Activated CD8-positive, alpha-beta memory T cell treated with anti-CD3 and anti-CD28 coated beads, Interleukin-2, amount 10 ng/mL, durations not matched to agents 7 days and 5 days (primary cell): ENCODE measurements at regions not wholly inside any gene's neighbourhood (a gene's known extent, or its start where the extent isn't known, plus 50 kb on each side); places are given as distances from the start of the nearest gene placed in this dataset.

Source experiments
- ATAC-seq: fragments of 150-1000 bp; cut with Tn5 transposase; one replicate; pipeline ENCODE4 v1.10.0; 2021; ENCODE audit warnings: moderate library complexity
- CTCF ChIA-PET: fragments of 350-600 bp; sonication (Branson Sonifier 250); formaldehyde crosslinking; loops from one replicate; lab custom pipeline; 2021; ENCODE audit warnings: antibody characterized with exemption; lab: Charles Lee
- DNase-seq: peaks from one replicate; pipeline ENCODE4 v3.0.0-alpha.2; 2020
- H3K27ac Mint-ChIP-seq: one replicate; pipeline ENCODE4 v1.8.0; 2021; ENCODE audit warnings: mild to moderate bottlenecking, mixed read lengths
- H3K27me3 Mint-ChIP-seq: one replicate; pipeline ENCODE4 v1.8.0; 2021; ENCODE audit warnings: mixed read lengths
- H3K36me3 Mint-ChIP-seq: one replicate; pipeline ENCODE4 v1.8.0; 2021; ENCODE audit warnings: mild to moderate bottlenecking, mixed read lengths
- H3K4me1 Mint-ChIP-seq: one replicate; pipeline ENCODE4 v1.8.0; 2021; ENCODE audit warnings: mixed read lengths
- H3K4me3 Mint-ChIP-seq: one replicate; pipeline ENCODE4 v1.8.0; 2021; ENCODE audit warnings: mild to moderate bottlenecking, moderate library complexity, mixed read lengths
- H3K9me3 Mint-ChIP-seq: one replicate; pipeline ENCODE4 v1.8.0; 2022; ENCODE audit warnings: low read depth, mixed read lengths

DNA sequence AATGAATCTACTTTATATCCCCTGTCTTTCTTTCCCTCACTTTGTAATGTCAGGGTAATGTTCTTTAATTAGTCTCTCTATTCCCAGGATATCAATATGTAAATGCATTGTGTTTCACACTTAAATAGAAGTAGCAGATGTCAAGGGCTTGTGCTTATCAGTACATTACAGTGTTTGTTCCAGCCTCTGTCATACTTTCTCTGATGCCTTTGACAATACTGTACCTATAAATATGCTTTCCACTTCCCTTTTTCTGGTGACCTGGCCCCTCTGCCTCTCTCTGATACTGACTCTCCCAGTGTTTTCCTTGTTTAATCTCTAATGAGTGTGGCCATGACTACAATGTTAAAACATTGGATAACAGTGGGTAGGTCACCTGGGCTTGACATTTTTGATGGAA lies 862.0 kb upstream of the NEGR1 start:
- CTCF ChIA-PET: no interaction called here
- ATAC-seq (no peak), DNase-seq (no peak)
- Mint-ChIP-seq H3K4me3 (no peak overlapping the region), H3K27me3 (no peaks in the 10 kb centered on the region), H3K4me1 (no peaks in the 10 kb centered on the region), H3K27ac (no peak overlapping the region), H3K9me3 (peaks cover 2% of the 10 kb centered on the region), H3K36me3 (no peaks in the 10 kb centered on the region)

- Mint-ChIP-seq H3K27ac (no peak overlapping the region), H3K4me3 (no peak overlapping the region), H3K27me3 (no peaks in the 10 kb centered on the region), H3K36me3 (no peaks in the 10 kb centered on the region), H3K9me3 (peaks cover 9% of the 10 kb centered on the region), H3K4me1 (no peaks in the 10 kb centered on the region)
- DNase-seq: no peak
- CTCF ChIA-PET: no interaction called here
- no peak for ATAC-seq
Observed at GRCh38 chr1:73136975-73137374, 854.6 kb upstream of the NEGR1 start.

- Mint-ChIP-seq H3K27me3 (no peaks in the 10 kb centered on the region), H3K36me3 (no peaks in the 10 kb centered on the region), H3K9me3 (peaks cover 10% of the 10 kb centered on the region), H3K4me1 (no peaks in the 10 kb centered on the region), H3K4me3 (no peak overlapping the region), H3K27ac (no peak overlapping the region)
- DNase-seq (no peak), ATAC-seq (no peak)
- CTCF ChIA-PET: no interaction called here
Observed at GRCh38 chr1:73106931-73107330, 824.6 kb upstream of the NEGR1 start.

GRCh38 chr1:73105755-73106154 lies 823.4 kb upstream of the NEGR1 start:
- H3K27me3 Mint-ChIP-seq: no peaks in the 10 kb centered on the region
- peaks cover 13% of the 10 kb centered on the region for H3K9me3 Mint-ChIP-seq
- no peak for ATAC-seq
- CTCF ChIA-PET: no interaction called here
- no peak for DNase-seq
- no peaks in the 10 kb centered on the region for H3K4me1 Mint-ChIP-seq
- H3K27ac Mint-ChIP-seq: no peak overlapping the region
- no peak overlapping the region for H3K4me3 Mint-ChIP-seq
- no peaks in the 10 kb centered on the region for H3K36me3 Mint-ChIP-seq

DNA sequence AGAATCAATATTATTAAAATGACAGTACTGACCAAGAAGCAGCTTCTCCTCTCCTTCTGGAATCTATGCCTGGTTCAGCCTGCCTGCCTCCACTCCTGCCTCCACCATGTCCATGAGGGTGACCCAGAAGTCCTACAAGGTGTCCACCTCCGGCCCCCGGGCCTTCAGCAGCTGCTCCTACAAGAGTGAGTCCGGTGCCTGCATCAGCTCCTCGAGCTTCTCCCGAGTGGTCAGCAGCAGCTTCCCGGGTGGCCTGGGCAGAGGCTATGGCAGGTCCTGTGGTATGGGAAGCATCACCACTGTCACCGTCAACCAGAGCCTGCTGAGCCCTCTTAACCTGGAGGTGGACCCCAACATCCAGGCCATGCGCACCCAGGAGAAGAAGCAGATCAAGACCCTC lies 822.4 kb upstream of the NEGR1 start:
- Mint-ChIP-seq H3K36me3 (no peaks in the 10 kb centered on the region), H3K4me3 (no peak overlapping the region), H3K9me3 (peaks cover 13% of the 10 kb centered on the region), H3K27ac (no peak overlapping the region), H3K27me3 (no peaks in the 10 kb centered on the region), H3K4me1 (no peaks in the 10 kb centered on the region)
- CTCF ChIA-PET: no interaction called here
- ATAC-seq: no peak
- DNase-seq: no peak

DNA sequence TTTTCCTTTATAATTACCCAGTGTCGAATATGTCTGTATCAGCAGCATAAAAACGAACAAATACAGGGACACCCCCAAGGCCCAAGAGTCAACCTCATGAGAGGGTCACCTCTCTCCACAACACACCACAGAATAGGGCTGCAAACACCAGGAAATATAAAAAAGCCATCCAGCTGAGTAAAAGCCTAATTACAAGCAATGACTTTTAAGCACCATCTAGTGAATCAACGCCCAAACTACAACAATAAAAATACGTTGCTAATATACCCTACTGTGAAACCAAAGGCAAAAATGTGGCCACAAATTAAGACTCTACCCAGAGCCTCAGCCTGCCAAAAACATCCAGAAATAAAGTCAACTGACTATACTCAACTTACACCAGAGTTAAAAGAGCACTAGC lies 817.9 kb upstream of the NEGR1 start:
- ATAC-seq: no peak
- H3K9me3 Mint-ChIP-seq: peaks cover 10% of the 10 kb centered on the region
- no peak for DNase-seq
- CTCF ChIA-PET: no interaction called here
- no peaks in the 10 kb centered on the region for H3K36me3 Mint-ChIP-seq
- H3K4me1 Mint-ChIP-seq: no peaks in the 10 kb centered on the region
- H3K4me3 Mint-ChIP-seq: no peak overlapping the region
- no peaks in the 10 kb centered on the region for H3K27me3 Mint-ChIP-seq
- H3K27ac Mint-ChIP-seq: no peak overlapping the region

DNA sequence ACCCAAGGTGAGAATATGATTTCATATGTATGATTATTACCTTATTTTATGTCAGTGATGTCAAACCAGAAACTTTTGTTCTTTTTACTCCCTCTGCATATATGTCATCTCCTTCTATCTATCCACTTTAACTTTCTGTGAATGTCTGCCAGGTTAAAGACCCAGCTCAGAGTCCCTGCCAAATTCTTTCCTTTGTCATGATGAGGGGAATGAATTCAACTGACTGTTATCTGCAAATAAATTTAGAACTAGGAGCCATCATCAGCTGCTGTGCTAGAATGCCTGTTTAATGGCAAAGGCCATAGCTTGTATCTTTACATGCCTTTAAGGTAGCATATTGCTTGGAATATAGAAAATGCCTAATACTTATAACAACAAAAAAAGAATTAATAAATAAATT lies 815.6 kb upstream of the NEGR1 start:
- H3K36me3 Mint-ChIP-seq: no peaks in the 10 kb centered on the region
- ATAC-seq (no peak), DNase-seq (no peak)
- no peak overlapping the region for H3K4me3 Mint-ChIP-seq
- no peaks in the 10 kb centered on the region for H3K4me1 Mint-ChIP-seq
- H3K27ac Mint-ChIP-seq: no peak overlapping the region
- no peaks in the 10 kb centered on the region for H3K27me3 Mint-ChIP-seq
- CTCF ChIA-PET: no interaction called here
- H3K9me3 Mint-ChIP-seq: peaks cover 13% of the 10 kb centered on the region

GRCh38 chr1:73096841-73097240 lies 814.5 kb upstream of the NEGR1 start:
- ATAC-seq (no peak), DNase-seq (no peak)
- Mint-ChIP-seq H3K4me1 (no peaks in the 10 kb centered on the region), H3K36me3 (no peaks in the 10 kb centered on the region), H3K9me3 (peaks cover 11% of the 10 kb centered on the region), H3K27ac (no peak overlapping the region), H3K4me3 (no peak overlapping the region), H3K27me3 (no peaks in the 10 kb centered on the region)
- CTCF ChIA-PET: no interaction called here

DNA sequence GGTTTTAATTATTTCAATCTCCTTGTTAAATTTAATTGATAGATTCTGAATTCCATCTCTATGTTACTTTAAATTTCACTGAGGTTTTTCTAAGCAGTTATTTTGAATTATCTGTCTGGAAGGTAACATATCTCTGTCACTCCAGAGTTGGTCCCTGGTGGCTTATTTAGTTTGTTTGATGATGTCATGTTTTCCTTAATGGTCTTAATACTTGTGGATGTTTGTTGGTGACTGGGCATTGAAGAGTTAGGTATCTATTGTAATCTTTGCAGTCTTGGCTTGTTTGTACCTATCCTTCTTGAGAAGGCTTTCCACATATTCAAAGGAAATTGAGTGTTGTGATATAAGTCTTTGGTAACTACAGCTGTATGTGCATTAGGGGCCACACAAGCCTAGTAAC lies 810.0 kb upstream of the NEGR1 start:
- CTCF ChIA-PET: no interaction called here
- ATAC-seq (no peak), DNase-seq (no peak)
- Mint-ChIP-seq H3K9me3 (peaks cover 8% of the 10 kb centered on the region), H3K4me1 (no peaks in the 10 kb centered on the region), H3K27me3 (no peaks in the 10 kb centered on the region), H3K4me3 (no peak overlapping the region), H3K27ac (no peak overlapping the region), H3K36me3 (no peaks in the 10 kb centered on the region)

- Mint-ChIP-seq H3K27me3 (no peaks in the 10 kb centered on the region), H3K4me1 (no peaks in the 10 kb centered on the region), H3K36me3 (no peaks in the 10 kb centered on the region), H3K9me3 (no peaks in the 10 kb centered on the region), H3K4me3 (no peak overlapping the region), H3K27ac (no peak overlapping the region)
- no peak for DNase-seq
- ATAC-seq: no peak
- CTCF ChIA-PET: no interaction called here
Observed at GRCh38 chr1:73066866-73067265, 784.5 kb upstream of the NEGR1 start.

- Mint-ChIP-seq H3K4me1 (no peaks in the 10 kb centered on the region), H3K4me3 (no peak overlapping the region), H3K9me3 (peaks cover 5% of the 10 kb centered on the region), H3K36me3 (no peaks in the 10 kb centered on the region), H3K27ac (no peak overlapping the region), H3K27me3 (no peaks in the 10 kb centered on the region)
- DNase-seq (no peak), ATAC-seq (no peak)
- CTCF ChIA-PET: interaction anchor here (0.5 kb wide), 1 partner anchor 481 kb away, joined by 3 read pairs; no protein-coding TSS in a partner anchor
Observed at GRCh38 chr1:73065339-73066041, 783.2 kb upstream of the NEGR1 start.

DNA sequence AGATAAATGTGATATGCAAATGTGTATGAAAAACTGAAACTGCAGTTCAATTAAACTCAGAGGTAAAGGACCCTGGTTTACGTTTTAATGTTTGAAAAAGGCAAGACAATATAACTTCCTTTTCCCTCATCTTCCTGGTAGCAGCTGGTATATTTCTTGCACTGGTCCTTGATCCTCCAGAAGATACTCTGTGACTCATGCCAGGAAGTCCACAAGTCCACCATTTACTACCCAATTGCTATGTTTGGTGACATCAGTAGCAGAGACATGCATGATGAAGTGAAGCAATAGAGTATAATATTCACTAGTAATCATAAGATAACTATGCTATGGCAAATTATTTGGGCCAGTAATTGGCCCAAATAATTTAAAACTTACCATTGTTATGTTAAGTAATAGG lies 774.5 kb upstream of the NEGR1 start:
- ATAC-seq (no peak), DNase-seq (no peak)
- Mint-ChIP-seq H3K4me1 (no peaks in the 10 kb centered on the region), H3K27ac (no peak overlapping the region), H3K4me3 (no peak overlapping the region), H3K9me3 (peaks cover 10% of the 10 kb centered on the region), H3K36me3 (no peaks in the 10 kb centered on the region), H3K27me3 (no peaks in the 10 kb centered on the region)
- CTCF ChIA-PET: no interaction called here

- Mint-ChIP-seq H3K9me3 (no peaks in the 10 kb centered on the region), H3K4me3 (no peak overlapping the region), H3K27ac (no peak overlapping the region), H3K4me1 (no peaks in the 10 kb centered on the region), H3K36me3 (no peaks in the 10 kb centered on the region), H3K27me3 (no peaks in the 10 kb centered on the region)
- ATAC-seq (no peak), DNase-seq (no peak)
- CTCF ChIA-PET: no interaction called here
Observed at GRCh38 chr1:73044241-73045036, 762.1 kb upstream of the NEGR1 start.

GRCh38 chr1:73042403-73042802 lies 760.1 kb upstream of the NEGR1 start:
- no peak overlapping the region for H3K27ac Mint-ChIP-seq
- no peak overlapping the region for H3K4me3 Mint-ChIP-seq
- H3K27me3 Mint-ChIP-seq: no peaks in the 10 kb centered on the region
- no peaks in the 10 kb centered on the region for H3K4me1 Mint-ChIP-seq
- ATAC-seq (no peak), DNase-seq (no peak)
- CTCF ChIA-PET: no interaction called here
- H3K36me3 Mint-ChIP-seq: no peaks in the 10 kb centered on the region
- no peaks in the 10 kb centered on the region for H3K9me3 Mint-ChIP-seq
